ENCODE measurements at regions not wholly inside any gene's neighbourhood (a gene's known extent, or its start where the extent isn't known, plus 50 kb on each side); places are given as distances from the start of the nearest gene placed in this dataset.
A peak's percentile ranks its signal among the peaks of the same experiment; 100 is the strongest.

GRCh38 chr4:64516176-64516575, 106.9 kb upstream of the TECRL start:
- Histone ChIP-seq H3K18ac (ENCODE audit: low read depth, low read length) (no peak overlapping the region), H2BK120ac (ENCODE audit: low read depth, low read length) (no peak overlapping the region), H3K4me3 (ENCODE audit: insufficient read depth, low read depth, low read length) (no peak overlapping the region), H3K23ac (ENCODE audit: low read depth, low read length) (no peak overlapping the region), H3K36me3 (ENCODE audit: control insufficient read depth, insufficient read depth, low read length) (no peaks in the 10 kb centered on the region), H3K27ac (ENCODE audit: insufficient read depth, low read length) (no peak overlapping the region), H4K91ac (ENCODE audit: insufficient read depth, low read depth, low read length) (no peak overlapping the region), H3K14ac (replicated peaks; ENCODE audit: low read depth, low read length) (no peak overlapping the region), H3K56ac (ENCODE audit: extremely low read depth, insufficient read depth, low read length) (no peak overlapping the region), H3K4me2 (ENCODE audit: low read depth, low read length) (no peak overlapping the region), H3K4ac (ENCODE audit: low read depth, low read length) (no peak overlapping the region), H2AK9ac (replicated peaks; ENCODE audit: low read depth, low read length, poor library complexity) (no peak overlapping the region), H3K9ac (ENCODE audit: low read depth, low read length) (no peak overlapping the region), H2BK5ac (ENCODE audit: low read depth, low read length, poor library complexity, severe bottlenecking) (no peak overlapping the region), H3K9me1 (ENCODE audit: insufficient read depth, low read length) (no peaks in the 10 kb centered on the region), H3K79me1 (ENCODE audit: low read depth in 1 of 2, low read length in 2 of 2) (no peaks in the 10 kb centered on the region), H2BK15ac (ENCODE audit: low read depth, low read length) (no peak overlapping the region), H4K8ac (ENCODE audit: low read depth in 2 of 2, low read length in 2 of 2) (no peak overlapping the region), H2AFZ (replicated peaks; ENCODE audit: low read length, poor library complexity) (no peak overlapping the region), H2AK5ac (ENCODE audit: low read depth, low read length) (no peak overlapping the region), H3K9me3 (ENCODE audit: control insufficient read depth, insufficient read depth, low read length) (no peaks in the 10 kb centered on the region), H4K5ac (ENCODE audit: low read depth, low read length) (no peak overlapping the region), H4K20me1 (ENCODE audit: insufficient read depth, low read length) (no peaks in the 10 kb centered on the region), H3K27me3 (ENCODE audit: control insufficient read depth, insufficient read depth, low read length) (no peaks in the 10 kb centered on the region), H2BK20ac (ENCODE audit: low read depth, low read length) (no peak overlapping the region), H3K4me1 (ENCODE audit: control insufficient read depth, insufficient read depth, low read length) (no peaks in the 10 kb centered on the region)
- ChIA-PET POLR2A (ENCODE audit: unreplicated experiment) (no interaction called here), CTCF (no interaction called here)
- TF ChIP-seq, protein P1, sequence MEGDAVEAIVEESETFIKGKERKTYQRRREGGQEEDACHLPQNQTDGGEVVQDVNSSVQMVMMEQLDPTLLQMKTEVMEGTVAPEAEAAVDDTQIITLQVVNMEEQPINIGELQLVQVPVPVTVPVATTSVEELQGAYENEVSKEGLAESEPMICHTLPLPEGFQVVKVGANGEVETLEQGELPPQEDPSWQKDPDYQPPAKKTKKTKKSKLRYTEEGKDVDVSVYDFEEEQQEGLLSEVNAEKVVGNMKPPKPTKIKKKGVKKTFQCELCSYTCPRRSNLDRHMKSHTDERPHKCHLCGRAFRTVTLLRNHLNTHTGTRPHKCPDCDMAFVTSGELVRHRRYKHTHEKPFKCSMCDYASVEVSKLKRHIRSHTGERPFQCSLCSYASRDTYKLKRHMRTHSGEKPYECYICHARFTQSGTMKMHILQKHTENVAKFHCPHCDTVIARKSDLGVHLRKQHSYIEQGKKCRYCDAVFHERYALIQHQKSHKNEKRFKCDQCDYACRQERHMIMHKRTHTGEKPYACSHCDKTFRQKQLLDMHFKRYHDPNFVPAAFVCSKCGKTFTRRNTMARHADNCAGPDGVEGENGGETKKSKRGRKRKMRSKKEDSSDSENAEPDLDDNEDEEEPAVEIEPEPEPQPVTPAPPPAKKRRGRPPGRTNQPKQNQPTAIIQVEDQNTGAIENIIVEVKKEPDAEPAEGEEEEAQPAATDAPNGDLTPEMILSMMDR (conservative IDR thresholded peaks at IDR 0.05; ENCODE audit: low read depth, low read length), result no peak
- TF ChIP-seq MAFK (IDR thresholded peaks at IDR 0.05; ENCODE audit: low read depth, low read length) (peak; percentile 55), BHLHE40 (IDR thresholded peaks at IDR 0.05; ENCODE audit: low read depth, low read length) (no peak), NFE2L2 (IDR thresholded peaks at IDR 0.05; ENCODE audit: low read depth, low read length) (peak; percentile 83)
- DNase-seq (no peak), ATAC-seq (ENCODE audit: low read depth) (no peak)
- dilution Hi-C loops (cut with HindIII; ENCODE audit: low sequenced_read_pairs, unreplicated experiment), result no loop called here
- WGBS, 2 experiments (ENCODE audit: extremely low coverage in 2 of 2, insufficient read length in 1 of 2), result no CpG with 5 or more reads among the region's 1 CpG
- in situ Hi-C loops (cut with MboI; ENCODE audit: low sequenced_read_pairs), result no loop called here
- BruUV-seq (replicated peaks), result no TSS peak
- intact Hi-C loops (cut with micrococcal nuclease), result no loop called here

Data from IMR-90 (cell line).